HEK293 (cell line): ENCODE measurements at regions not wholly inside any gene's neighbourhood (a gene's known extent, or its start where the extent isn't known, plus 50 kb on each side); places are given as distances from the start of the nearest gene placed in this dataset.

Experiments used
- CTCF ChIA-PET: fragments of 350-600 bp; formaldehyde crosslinking; extraction: SDS; loops from one replicate; lab custom pipeline; 2021; ENCODE audit warnings: antibody characterized with exemption; lab: Yijun Ruan, JAX
- POLR2A ChIA-PET: fragments of 300-600 bp; formaldehyde crosslinking; extraction: SDS; loops from one replicate; lab custom pipeline; 2020; ENCODE audit warnings: antibody characterized with exemption, inconsistent platforms; lab: Yijun Ruan, JAX
- H3K27ac ChIP-seq: fragments of 200-500 bp; sonication (Bioruptor generic); 2 replicates; pipeline ENCODE4 v1.5.1; 2014; ENCODE audit warnings: low read depth, low read length, control low read depth, inconsistent platforms; ENCODE audit errors: extremely low read depth
- H3K36me3 ChIP-seq, 2 experiments: fragments of 200-500 bp in 1 of 2; sonication (Bioruptor generic) in 1 of 2; 1 replicate in 1 of 2; 2 replicates in 1 of 2; pipeline ENCODE4 v1.5.1; 2014 to 2017; ENCODE audit warnings: inconsistent platforms in 2 of 2, low read length in 2 of 2; ENCODE audit not compliant: control insufficient read depth in 2 of 2, insufficient read depth in 1 of 2
- H3K4me1 ChIP-seq: fragments of 200-500 bp; sonication (Bioruptor generic); 2 replicates; pipeline ENCODE4 v1.5.1; 2014; ENCODE audit warnings: mild to moderate bottlenecking, low read length, inconsistent platforms; ENCODE audit not compliant: control insufficient read depth, insufficient read depth
- H3K4me3 ChIP-seq: 2 replicates; pipeline ENCODE4 v1.5.1; 2011; ENCODE audit warnings: low read depth, mild to moderate bottlenecking, control low read depth, low read length, moderate library complexity
- H3K9me3 ChIP-seq: fragments of 200-500 bp; sonication (Bioruptor generic); 2 replicates; pipeline ENCODE4 v1.5.1; 2014; ENCODE audit warnings: low read depth, low read length, inconsistent platforms; ENCODE audit not compliant: control insufficient read depth, insufficient read depth
- GLI2 ChIP-seq: fragments of 450-650 bp; formaldehyde crosslinking; IDR thresholded peaks from 2 replicates; pipeline ENCODE4; 2017; ENCODE audit warnings: missing biosample characterization, missing genetic modification characterization, low read depth, borderline replicate concordance
- GLI4 ChIP-seq: fragments of 450-650 bp; formaldehyde crosslinking; IDR thresholded peaks from 2 replicates; pipeline ENCODE4 v1.5.1; 2016; ENCODE audit warnings: missing biosample characterization, missing genetic modification characterization
- INSM2 ChIP-seq: fragments of 450-650 bp; formaldehyde crosslinking; IDR thresholded peaks from 2 replicates; pipeline ENCODE4 v1.5.1; 2016; ENCODE audit warnings: missing biosample characterization, missing genetic modification characterization
- REST ChIP-seq: fragments of 450-650 bp; formaldehyde crosslinking; IDR thresholded peaks from 2 replicates; pipeline ENCODE4 v1.5.1; 2016; ENCODE audit warnings: missing biosample characterization, missing genetic modification characterization
- SALL2 ChIP-seq: fragments of 450-650 bp; formaldehyde crosslinking; IDR thresholded peaks from 2 replicates; pipeline ENCODE4 v1.5.0; 2017; ENCODE audit warnings: missing biosample characterization, mild to moderate bottlenecking, missing genetic modification characterization, borderline replicate concordance
- ZBTB44 ChIP-seq: fragments of 450-650 bp; IDR thresholded peaks from 2 replicates; pipeline ENCODE4 v1.5.1; 2018; ENCODE audit warnings: missing biosample characterization, mild to moderate bottlenecking, missing genetic modification characterization
- ZFP3 ChIP-seq: fragments of 450-650 bp; formaldehyde crosslinking; IDR thresholded peaks from 2 replicates; pipeline ENCODE4 v1.5.1; 2016; ENCODE audit warnings: low read depth, missing biosample characterization, missing genetic modification characterization
- ZNF114 ChIP-seq: fragments of 450-650 bp; formaldehyde crosslinking; IDR thresholded peaks from 2 replicates; pipeline ENCODE4 v1.5.0; 2017; ENCODE audit warnings: missing biosample characterization, missing genetic modification characterization
- ZNF148 ChIP-seq: fragments of 450-650 bp; formaldehyde crosslinking; IDR thresholded peaks from 2 replicates; pipeline ENCODE4 v1.5.0; 2017; ENCODE audit warnings: missing biosample characterization, missing genetic modification characterization, borderline replicate concordance
- ZNF155 ChIP-seq: fragments of 450-650 bp; formaldehyde crosslinking; IDR thresholded peaks from 2 replicates; pipeline ENCODE4 v1.5.1; 2016; ENCODE audit warnings: missing biosample characterization, missing genetic modification characterization
- ZNF184 ChIP-seq: fragments of 450-650 bp; IDR thresholded peaks from 2 replicates; pipeline ENCODE4 v1.5.1; 2018; ENCODE audit warnings: missing biosample characterization, mild to moderate bottlenecking, missing genetic modification characterization
- ZNF223 ChIP-seq: fragments of 450-650 bp; formaldehyde crosslinking; IDR thresholded peaks from 2 replicates; pipeline ENCODE4 v1.5.1; 2016; ENCODE audit warnings: missing biosample characterization, missing genetic modification characterization
- ZNF324 ChIP-seq: fragments of 450-650 bp; formaldehyde crosslinking; IDR thresholded peaks from 2 replicates; pipeline ENCODE4 v1.5.1; 2016; ENCODE audit warnings: missing biosample characterization, missing genetic modification characterization
- ZNF366 ChIP-seq: fragments of 450-650 bp; formaldehyde crosslinking; conservative IDR thresholded peaks from 2 replicates; pipeline ENCODE4 v1.5.1; 2016; ENCODE audit warnings: missing biosample characterization, missing genetic modification characterization
- ZNF37A ChIP-seq: fragments of 450-650 bp; IDR thresholded peaks from 2 replicates; pipeline ENCODE4 v1.5.1; 2018; ENCODE audit warnings: missing biosample characterization, missing genetic modification characterization
- ZNF488 ChIP-seq: fragments of 450-650 bp; formaldehyde crosslinking; IDR thresholded peaks from 2 replicates; pipeline ENCODE4 v1.5.1; 2016; ENCODE audit warnings: missing biosample characterization, missing genetic modification characterization
- ZNF514 ChIP-seq: fragments of 450-650 bp; formaldehyde crosslinking; IDR thresholded peaks from 2 replicates; pipeline ENCODE4 v1.5.1; 2016; ENCODE audit warnings: missing biosample characterization, missing genetic modification characterization
- ZNF548 ChIP-seq: fragments of 450-650 bp; formaldehyde crosslinking; IDR thresholded peaks from 2 replicates; pipeline ENCODE4 v1.5.1; 2016; ENCODE audit warnings: missing biosample characterization, missing genetic modification characterization
- ZNF560 ChIP-seq: fragments of 450-650 bp; formaldehyde crosslinking; IDR thresholded peaks from 2 replicates; pipeline ENCODE4 v1.5.1; 2017; ENCODE audit warnings: missing biosample characterization, missing genetic modification characterization, borderline replicate concordance
- ZNF571 ChIP-seq: fragments of 450-650 bp; formaldehyde crosslinking; IDR thresholded peaks from 2 replicates; pipeline ENCODE4 v1.5.0; 2017; ENCODE audit warnings: missing biosample characterization, missing genetic modification characterization
- ZNF600 ChIP-seq: fragments of 450-650 bp; formaldehyde crosslinking; IDR thresholded peaks from 2 replicates; pipeline ENCODE4 v1.5.1; 2016; ENCODE audit warnings: missing biosample characterization, missing genetic modification characterization
- ZNF629 ChIP-seq: fragments of 450-650 bp; formaldehyde crosslinking; IDR thresholded peaks from 2 replicates; pipeline ENCODE4 v1.5.1; 2017; ENCODE audit warnings: missing biosample characterization, missing genetic modification characterization
- ZNF664 ChIP-seq: fragments of 450-650 bp; formaldehyde crosslinking; IDR thresholded peaks from 2 replicates; pipeline ENCODE4 v1.5.1; 2016; ENCODE audit warnings: missing biosample characterization, missing genetic modification characterization
- ZNF677 ChIP-seq: fragments of 450-650 bp; IDR thresholded peaks from 2 replicates; pipeline ENCODE4 v1.5.0; 2018; ENCODE audit warnings: missing biosample characterization, mild to moderate bottlenecking, missing genetic modification characterization, moderate library complexity
- ZNF704 ChIP-seq: fragments of 450-650 bp; formaldehyde crosslinking; IDR thresholded peaks from 2 replicates; pipeline ENCODE4 v1.5.1; 2016; ENCODE audit warnings: missing biosample characterization, missing genetic modification characterization
- ZNF791 ChIP-seq: fragments of 450-650 bp; formaldehyde crosslinking; IDR thresholded peaks from 2 replicates; pipeline ENCODE4 v1.5.1; 2016; ENCODE audit warnings: missing biosample characterization, missing genetic modification characterization
- ZNF830 ChIP-seq: fragments of 450-650 bp; IDR thresholded peaks from 2 replicates; pipeline ENCODE4 v1.5.0; 2018; ENCODE audit warnings: missing biosample characterization, missing genetic modification characterization, low read depth, mild to moderate bottlenecking, moderate library complexity
- ZSCAN23 ChIP-seq: fragments of 450-650 bp; formaldehyde crosslinking; IDR thresholded peaks from 2 replicates; pipeline ENCODE4 v1.5.1; 2016; ENCODE audit warnings: missing biosample characterization, missing genetic modification characterization

GRCh38 chr2:152974146-152974545 lies 255.7 kb downstream of the ARL6IP6 start:
- POLR2A ChIA-PET, result no interaction called here
- no peaks in the 10 kb centered on the region for H3K9me3 ChIP-seq
- no peaks in the 10 kb centered on the region for H3K36me3 ChIP-seq
- no peak overlapping the region for H3K4me3 ChIP-seq
- H3K27ac ChIP-seq, result no peak overlapping the region
- CTCF ChIA-PET, result no interaction called here
- no peaks in the 10 kb centered on the region for H3K4me1 ChIP-seq
- TF ChIP-seq ZNF488 (tag by site-specific recombination) (no peak), SALL2 (no peak), REST (tag by site-specific recombination) (no peak), ZNF571 (tag by site-specific recombination) (no peak), ZSCAN23 (tag by site-specific recombination) (no peak), ZNF366 (tag by site-specific recombination) (no peak), ZNF155 (tag by site-specific recombination) (no peak), GLI4 (tag by site-specific recombination) (no peak), ZNF114 (tag by site-specific recombination) (no peak), ZNF223 (tag by site-specific recombination) (no peak), INSM2 (no peak), ZNF629 (tag by site-specific recombination) (no peak), ZNF664 (tag by site-specific recombination) (no peak), ZNF324 (no peak), ZNF184 (no peak), ZNF704 (tag by site-specific recombination) (no peak), ZNF560 (tag by site-specific recombination) (no peak), ZNF677 (no peak), ZBTB44 (tag by site-specific recombination) (no peak)
- TF ChIP-seq, all 188 proteins: peak for 0

- Histone ChIP-seq H3K9me3 (no peaks in the 10 kb centered on the region), H3K36me3 (no peaks in the 10 kb centered on the region), H3K4me1 (no peaks in the 10 kb centered on the region), H3K4me3 (no peak overlapping the region), H3K27ac (no peak overlapping the region)
- CTCF ChIA-PET, result no interaction called here
- POLR2A ChIA-PET, result no interaction called here
- TF ChIP-seq ZNF600 (no peak), GLI2 (tag by site-specific recombination) (no peak), ZNF791 (tag by site-specific recombination) (no peak), ZNF514 (no peak), ZNF548 (tag by site-specific recombination) (no peak), ZNF37A (tag by site-specific recombination) (no peak), ZFP3 (tag by site-specific recombination) (no peak), ZNF830 (tag by site-specific recombination) (no peak), ZNF148 (tag by site-specific recombination) (no peak)
Measured at GRCh38 chr2:152971685-152972084, 253.3 kb downstream of the ARL6IP6 start.
